CD4-positive, CD25-positive, alpha-beta regulatory T cell (primary cell): ENCODE measurements at regions not wholly inside any gene's neighbourhood (a gene's known extent, or its start where the extent isn't known, plus 50 kb on each side); places are given as distances from the start of the nearest gene placed in this dataset.

Experiments used
- ATAC-seq, 2 donors: fragments of 150-1000 bp; cut with Tn5 transposase; one replicate each; pipeline ENCODE4 v1.10.0; 2021; ENCODE audit warnings: low read depth in 2 of 2, moderate number of reproducible peaks in 2 of 2, moderate library complexity in 1 of 2
- DNase-seq, 3 donors: peaks; one replicate each; pipeline versions ENCODE4 v3.0.0 to v3.0.0-alpha.2; 2012 to 2022; ENCODE audit warnings: mixed read lengths in 1 of 3
- H3K27ac ChIP-seq: one replicate; pipeline ENCODE4 v1.7.0; 2013; ENCODE audit warnings: mild to moderate bottlenecking, low read length; ENCODE audit not compliant: insufficient read depth, poor library complexity, severe bottlenecking
- H3K27me3 ChIP-seq: one replicate; pipeline ENCODE4 v1.7.0; 2013; ENCODE audit warnings: low read length; ENCODE audit not compliant: control insufficient read depth, insufficient read depth
- H3K36me3 ChIP-seq: one replicate; pipeline ENCODE4 v1.7.0; 2013; ENCODE audit warnings: mild to moderate bottlenecking, low read length, moderate library complexity; ENCODE audit not compliant: control insufficient read depth, insufficient read depth
- H3K4me1 ChIP-seq: 2 replicates; pipeline ENCODE4 v1.7.0; 2013; ENCODE audit warnings: mild to moderate bottlenecking, low read length; ENCODE audit not compliant: insufficient read depth, control insufficient read depth, poor library complexity, severe bottlenecking
- H3K4me3 ChIP-seq: one replicate; pipeline ENCODE4 v1.7.0; 2013; ENCODE audit warnings: low read depth, mild to moderate bottlenecking, low read length, moderate library complexity
- H3K9me3 ChIP-seq, 2 experiments: 1 replicate in 1 of 2; 2 replicates in 1 of 2; pipeline ENCODE4 v1.7.0; 2013; ENCODE audit warnings: low read length in 2 of 2, mild to moderate bottlenecking in 1 of 2, moderate library complexity in 1 of 2; ENCODE audit not compliant: control insufficient read depth in 2 of 2
- H3K27ac Mint-ChIP-seq, 3 donors: one replicate each; pipeline ENCODE4 v1.8.0; 2020 to 2022; ENCODE audit warnings: mild to moderate bottlenecking in 3 of 3, mixed read lengths in 3 of 3, moderate library complexity in 2 of 3
- H3K27me3 Mint-ChIP-seq: one replicate; pipeline ENCODE4 v1.8.0; 2022; ENCODE audit warnings: mild to moderate bottlenecking, mixed read lengths
- H3K36me3 Mint-ChIP-seq: one replicate; pipeline ENCODE4 v1.8.0; 2020; ENCODE audit warnings: mixed read lengths
- H3K4me1 Mint-ChIP-seq, 4 donors: one replicate each; pipeline ENCODE4 v1.8.0; 2020 to 2022; ENCODE audit warnings: mixed read lengths in 4 of 4, mild to moderate bottlenecking in 1 of 4
- H3K4me3 Mint-ChIP-seq, 4 donors: one replicate each; pipeline ENCODE4 v1.8.0; 2020 to 2022; ENCODE audit warnings: mild to moderate bottlenecking in 4 of 4, mixed read lengths in 4 of 4, moderate library complexity in 3 of 4
- H3K9me3 Mint-ChIP-seq, 7 donors: one replicate each; pipeline ENCODE4 v1.8.0; 2020 to 2022; ENCODE audit warnings: mixed read lengths in 7 of 7, mild to moderate bottlenecking in 3 of 7, moderate library complexity in 2 of 7

DNA sequence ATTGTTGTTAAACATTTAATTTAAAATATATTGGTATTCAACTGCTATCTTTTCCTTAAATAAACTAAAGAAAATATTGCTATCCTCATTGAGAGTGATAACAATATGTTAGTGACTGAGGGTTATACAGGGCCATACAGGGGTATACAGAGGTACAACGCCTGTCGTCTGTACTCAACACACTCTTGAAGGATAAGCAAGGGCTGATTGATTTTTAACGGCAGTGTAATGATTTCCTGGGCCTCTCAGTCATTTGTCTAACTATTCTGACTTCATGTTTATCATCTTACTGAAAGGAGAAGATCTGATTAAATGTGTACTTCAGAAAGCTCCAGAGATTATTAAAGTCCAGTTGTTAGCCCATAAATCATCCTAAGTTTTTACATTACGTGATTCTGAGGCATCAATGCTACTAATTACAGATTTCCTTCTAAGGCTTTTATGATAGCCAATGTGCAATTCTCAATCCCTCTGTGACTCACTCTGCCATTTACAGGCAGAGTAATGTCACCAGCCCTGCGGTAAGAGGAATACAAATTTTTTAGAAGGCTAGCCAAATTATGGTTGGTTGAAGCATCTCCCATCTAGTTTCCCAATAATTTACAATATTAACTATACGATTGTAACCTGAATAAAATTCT is 893.0 kb upstream of the CHAC2 start:
- no peaks in the 10 kb centered on the region for H3K36me3 ChIP-seq
- peaks cover 4% of the 10 kb centered on the region for H3K27me3 Mint-ChIP-seq
- ATAC-seq (no peak), DNase-seq (no peak)
- H3K27me3 ChIP-seq: no peaks in the 10 kb centered on the region
- H3K9me3 Mint-ChIP-seq: peaks cover 0 to 10% (median 4%) of the 10 kb centered on the region in 7 donors
- H3K36me3 Mint-ChIP-seq: no peaks in the 10 kb centered on the region
- no peak overlapping the region for H3K4me3 ChIP-seq
- H3K9me3 ChIP-seq: peaks cover 0 to 5% of the 10 kb centered on the region in 2 experiments
- H3K4me1 ChIP-seq: no peaks in the 10 kb centered on the region
- no peak overlapping the region for H3K27ac ChIP-seq
- H3K27ac Mint-ChIP-seq: no peak overlapping the region
- H3K4me1 Mint-ChIP-seq: no peaks in the 10 kb centered on the region
- no peak overlapping the region for H3K4me3 Mint-ChIP-seq

DNA sequence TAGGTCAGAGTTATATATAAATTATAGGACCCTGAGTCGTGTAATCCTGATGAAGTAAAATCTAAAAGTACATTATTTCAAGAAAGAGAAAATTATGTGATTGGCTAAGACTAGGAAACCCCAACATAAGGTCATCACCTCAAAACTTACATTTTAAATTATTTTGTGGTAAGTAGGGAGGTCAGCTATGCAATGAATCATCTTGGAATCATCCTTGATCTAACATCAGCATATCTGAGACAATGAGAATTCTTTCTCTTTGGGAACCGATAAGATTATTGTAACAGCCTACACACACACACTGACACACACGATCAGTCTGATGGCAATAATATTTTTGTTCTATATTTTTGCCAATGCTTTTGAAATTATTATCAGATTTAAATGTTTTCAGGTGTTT is 904.8 kb upstream of the CHAC2 start:
- H3K9me3 Mint-ChIP-seq: peaks cover 0 to 4% (median 0%) of the 10 kb centered on the region in 7 donors
- no peaks in the 10 kb centered on the region for H3K36me3 Mint-ChIP-seq
- H3K36me3 ChIP-seq: no peaks in the 10 kb centered on the region
- H3K9me3 ChIP-seq: no peaks in the 10 kb centered on the region
- no peaks in the 10 kb centered on the region for H3K27me3 Mint-ChIP-seq
- ATAC-seq (no peak), DNase-seq (no peak)
- no peak overlapping the region for H3K27ac ChIP-seq
- H3K4me1 ChIP-seq: no peaks in the 10 kb centered on the region
- H3K4me1 Mint-ChIP-seq: no peaks in the 10 kb centered on the region
- H3K27ac Mint-ChIP-seq: no peak overlapping the region
- H3K27me3 ChIP-seq: no peaks in the 10 kb centered on the region
- H3K4me3 Mint-ChIP-seq: no peak overlapping the region
- no peak overlapping the region for H3K4me3 ChIP-seq

DNA sequence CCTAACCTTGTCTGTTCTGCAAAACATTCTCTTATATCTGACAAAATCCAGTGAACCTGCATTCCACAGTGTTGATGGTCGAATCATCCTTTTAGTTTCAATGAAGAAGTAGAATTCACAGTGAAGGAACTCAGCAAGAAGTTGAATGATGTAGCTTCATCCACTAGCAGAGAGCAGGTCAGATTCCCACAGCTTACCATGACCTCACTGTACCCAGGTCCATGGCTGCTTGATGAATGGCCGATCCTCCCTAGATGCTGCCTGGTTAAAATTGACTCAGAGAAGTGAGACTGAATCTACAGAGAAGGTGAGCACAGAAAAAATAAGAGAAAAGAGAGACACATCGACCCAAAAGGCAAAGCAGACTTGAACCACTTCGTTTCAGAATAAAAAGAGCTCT is 906.0 kb upstream of the CHAC2 start:
- Mint-ChIP-seq H3K9me3 (peaks cover 0 to under 1% (median 0%) of the 10 kb centered on the region in 7 donors), H3K27me3 (no peaks in the 10 kb centered on the region), H3K4me3 (no peak overlapping the region), H3K27ac (no peak overlapping the region), H3K36me3 (no peaks in the 10 kb centered on the region), H3K4me1 (no peaks in the 10 kb centered on the region)
- Histone ChIP-seq H3K4me1 (no peaks in the 10 kb centered on the region), H3K9me3 (no peaks in the 10 kb centered on the region), H3K4me3 (no peak overlapping the region), H3K27ac (no peak overlapping the region), H3K27me3 (no peaks in the 10 kb centered on the region), H3K36me3 (no peaks in the 10 kb centered on the region)
- ATAC-seq: no peak
- DNase-seq: no peak

DNA sequence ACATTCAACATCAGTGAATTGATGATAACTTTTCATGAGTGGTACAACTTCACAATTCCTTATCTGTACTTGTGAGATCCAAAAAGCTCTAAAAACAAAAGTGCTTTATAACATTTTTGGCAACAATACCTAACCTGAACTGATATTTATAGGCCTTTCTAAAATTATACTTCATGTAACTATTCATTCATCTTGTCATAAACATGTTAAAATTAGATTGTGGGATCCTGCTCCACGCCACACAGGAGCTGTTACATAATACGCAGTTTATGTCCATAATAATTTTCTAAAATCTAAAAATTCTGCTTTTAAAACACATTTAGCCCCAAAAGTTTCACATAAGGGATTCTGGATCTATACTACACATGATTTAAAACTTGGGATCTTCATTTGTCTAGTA is 908.5 kb upstream of the CHAC2 start:
- H3K4me3 Mint-ChIP-seq: no peak overlapping the region
- no peaks in the 10 kb centered on the region for H3K9me3 ChIP-seq
- no peaks in the 10 kb centered on the region for H3K4me1 Mint-ChIP-seq
- H3K27me3 ChIP-seq: no peaks in the 10 kb centered on the region
- no peak overlapping the region for H3K4me3 ChIP-seq
- no peak overlapping the region for H3K27ac ChIP-seq
- no peaks in the 10 kb centered on the region for H3K36me3 Mint-ChIP-seq
- no peaks in the 10 kb centered on the region for H3K4me1 ChIP-seq
- ATAC-seq: no peak
- no peaks in the 10 kb centered on the region for H3K36me3 ChIP-seq
- H3K27ac Mint-ChIP-seq: no peak overlapping the region
- DNase-seq: no peak
- no peaks in the 10 kb centered on the region for H3K27me3 Mint-ChIP-seq
- peaks cover 0 to 4% (median 0%) of the 10 kb centered on the region in 7 donors for H3K9me3 Mint-ChIP-seq

DNA sequence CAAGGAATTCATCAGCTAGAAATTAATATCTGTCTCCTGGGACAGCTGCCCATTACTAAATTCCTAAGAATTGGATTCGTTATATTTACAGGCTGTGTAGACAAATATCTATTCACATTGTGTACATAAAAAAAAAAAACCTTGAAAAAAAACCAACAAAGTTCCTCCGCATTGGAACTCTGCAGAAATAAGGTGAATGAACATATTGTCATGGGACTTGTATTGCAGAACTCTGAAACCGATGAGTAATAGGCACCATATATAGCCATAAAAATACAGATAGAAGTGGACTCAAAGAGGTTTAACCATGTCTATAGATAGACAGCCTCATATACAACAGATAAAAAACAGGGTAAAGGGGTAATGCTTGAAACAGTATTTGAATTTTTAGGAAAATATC is 909.9 kb upstream of the CHAC2 start:
- H3K27ac Mint-ChIP-seq: no peak overlapping the region
- Histone ChIP-seq H3K36me3 (no peaks in the 10 kb centered on the region), H3K9me3 (peaks cover 0 to 1% of the 10 kb centered on the region in 2 experiments), H3K27me3 (no peaks in the 10 kb centered on the region), H3K4me3 (no peak overlapping the region), H3K27ac (no peak overlapping the region), H3K4me1 (no peaks in the 10 kb centered on the region)
- ATAC-seq (no peak), DNase-seq (no peak)
- peaks cover 2 to 7% (median 5%) of the 10 kb centered on the region in 7 donors for H3K9me3 Mint-ChIP-seq
- H3K27me3 Mint-ChIP-seq: no peaks in the 10 kb centered on the region
- no peaks in the 10 kb centered on the region for H3K36me3 Mint-ChIP-seq
- no peaks in the 10 kb centered on the region for H3K4me1 Mint-ChIP-seq
- no peak overlapping the region for H3K4me3 Mint-ChIP-seq

DNA sequence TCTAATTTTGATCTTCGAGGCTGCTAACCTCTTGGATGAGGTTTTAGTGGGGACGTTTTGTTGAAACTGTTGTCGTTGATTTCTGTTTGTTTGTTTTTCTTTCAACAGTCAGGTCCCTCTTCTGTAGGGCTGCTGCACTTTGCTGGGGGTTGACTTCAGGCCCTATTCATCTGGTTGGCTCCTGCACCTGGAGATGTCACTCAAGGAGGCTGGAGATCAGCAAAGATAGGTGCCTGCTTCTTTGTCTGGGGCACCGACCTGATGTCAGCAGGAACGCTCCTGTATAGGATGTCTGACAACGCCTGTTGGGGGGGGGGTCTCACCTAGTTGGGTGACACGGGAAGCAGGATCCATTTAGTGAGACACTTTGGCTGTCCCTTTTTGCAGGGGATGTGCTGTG is 915.6 kb upstream of the CHAC2 start:
- no peak overlapping the region for H3K27ac Mint-ChIP-seq
- H3K9me3 Mint-ChIP-seq: peaks cover 5 to 35% (median 12%) of the 10 kb centered on the region in 7 donors
- H3K4me1 ChIP-seq: no peaks in the 10 kb centered on the region
- no peak overlapping the region for H3K27ac ChIP-seq
- H3K27me3 Mint-ChIP-seq: no peaks in the 10 kb centered on the region
- no peaks in the 10 kb centered on the region for H3K36me3 ChIP-seq
- no peak overlapping the region for H3K4me3 ChIP-seq
- no peak for ATAC-seq
- no peak for DNase-seq
- H3K27me3 ChIP-seq: no peaks in the 10 kb centered on the region
- no peaks in the 10 kb centered on the region for H3K4me1 Mint-ChIP-seq
- H3K36me3 Mint-ChIP-seq: no peaks in the 10 kb centered on the region
- no peak overlapping the region for H3K4me3 Mint-ChIP-seq
- H3K9me3 ChIP-seq: peaks cover 0 to 7% of the 10 kb centered on the region in 2 experiments

DNA sequence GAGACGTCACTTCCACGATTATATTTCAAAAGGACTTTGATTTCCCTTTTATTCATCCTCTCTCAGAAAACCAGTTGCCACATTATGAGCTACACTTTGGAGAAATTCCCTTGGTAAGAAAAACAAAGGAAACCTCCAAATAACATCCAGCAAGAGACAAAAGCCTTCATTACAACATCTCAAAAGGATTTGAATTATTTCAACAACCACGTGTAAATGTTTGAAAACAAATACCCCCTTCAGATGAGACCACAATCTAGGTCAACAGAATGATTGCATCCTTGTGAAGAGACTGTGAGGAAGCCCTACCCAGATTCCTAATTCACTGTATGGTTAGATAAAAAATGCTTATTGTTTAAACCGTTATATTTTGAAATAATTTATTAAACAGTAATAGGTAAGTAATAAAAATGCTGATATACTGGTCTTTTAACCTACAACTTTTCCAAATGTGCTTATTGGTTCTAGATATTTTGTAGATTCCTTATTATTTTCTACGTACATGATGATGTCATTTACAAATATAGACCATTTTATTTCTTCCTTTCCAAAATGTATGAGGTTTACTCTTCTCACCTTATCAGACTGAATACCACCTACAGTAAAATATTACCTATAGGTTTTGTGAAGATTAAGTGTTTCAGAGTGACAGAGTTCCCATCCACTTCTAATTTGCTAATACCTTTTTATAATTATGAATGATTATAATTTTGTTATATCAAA is 922.7 kb upstream of the CHAC2 start:
- Histone ChIP-seq H3K27me3 (no peaks in the 10 kb centered on the region), H3K9me3 (no peaks in the 10 kb centered on the region), H3K27ac (no peak overlapping the region), H3K4me1 (no peaks in the 10 kb centered on the region), H3K4me3 (no peak overlapping the region), H3K36me3 (no peaks in the 10 kb centered on the region)
- DNase-seq (no peak), ATAC-seq (no peak)
- Mint-ChIP-seq H3K4me3 (no peak overlapping the region), H3K27me3 (no peaks in the 10 kb centered on the region), H3K27ac (no peak overlapping the region), H3K36me3 (no peaks in the 10 kb centered on the region), H3K9me3 (peaks cover 0 to 20% (median 7%) of the 10 kb centered on the region in 7 donors), H3K4me1 (no peaks in the 10 kb centered on the region)

DNA sequence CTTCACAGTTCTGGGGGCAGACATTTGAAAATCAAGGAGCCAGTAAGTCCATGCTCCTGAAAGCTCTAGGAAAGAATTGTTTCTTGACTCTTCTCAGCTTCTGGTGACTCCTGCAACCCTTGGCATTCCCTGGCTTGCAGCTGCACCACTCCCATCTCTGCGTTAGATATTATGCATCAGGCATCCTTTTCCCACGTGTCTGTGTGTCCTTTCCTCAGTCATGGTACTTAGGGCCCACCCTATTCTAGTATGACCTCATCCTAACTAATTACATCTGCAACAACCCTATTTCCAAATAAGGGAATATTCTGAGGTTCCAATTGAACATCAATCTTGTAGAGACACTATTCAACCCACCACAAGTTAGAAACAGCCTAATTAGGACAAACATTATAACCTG is 931.7 kb upstream of the CHAC2 start:
- no peak overlapping the region for H3K27ac ChIP-seq
- DNase-seq: no peak
- no peaks in the 10 kb centered on the region for H3K36me3 Mint-ChIP-seq
- H3K4me3 ChIP-seq: no peak overlapping the region
- no peak overlapping the region for H3K4me3 Mint-ChIP-seq
- no peak overlapping the region for H3K27ac Mint-ChIP-seq
- H3K36me3 ChIP-seq: no peaks in the 10 kb centered on the region
- peaks cover 2 to 17% (median 3%) of the 10 kb centered on the region in 7 donors for H3K9me3 Mint-ChIP-seq
- H3K9me3 ChIP-seq: no peaks in the 10 kb centered on the region
- no peaks in the 10 kb centered on the region for H3K27me3 Mint-ChIP-seq
- no peaks in the 10 kb centered on the region for H3K4me1 ChIP-seq
- no peak for ATAC-seq
- H3K4me1 Mint-ChIP-seq: no peaks in the 10 kb centered on the region
- no peaks in the 10 kb centered on the region for H3K27me3 ChIP-seq
